IPS-11a (cell line): ENCODE measurements at regions not wholly inside any gene's neighbourhood (a gene's known extent, or its start where the extent isn't known, plus 50 kb on each side); places are given as distances from the start of the nearest gene placed in this dataset.
"Not testable (repeated sequence)": the region's sequence is repeated elsewhere in the genome, so short reads cannot be mapped to it uniquely, and the experiment has no call there.

ENCODE experiments used
- H3K4me3 ChIP-seq: one replicate; pipeline ENCODE4 v1.5.1; 2013; ENCODE audit warnings: low read depth, low read length, control low read depth

GRCh38 chr5:123294544-123294943 lies 128.7 kb downstream of the CEP120 start:
- H3K4me3 ChIP-seq: no peak overlapping the region

- H3K4me3 ChIP-seq: no peak overlapping the region
These were observed 134.0 kb downstream of the CEP120 start for GRCh38 chr5:123289210-123289609.

DNA sequence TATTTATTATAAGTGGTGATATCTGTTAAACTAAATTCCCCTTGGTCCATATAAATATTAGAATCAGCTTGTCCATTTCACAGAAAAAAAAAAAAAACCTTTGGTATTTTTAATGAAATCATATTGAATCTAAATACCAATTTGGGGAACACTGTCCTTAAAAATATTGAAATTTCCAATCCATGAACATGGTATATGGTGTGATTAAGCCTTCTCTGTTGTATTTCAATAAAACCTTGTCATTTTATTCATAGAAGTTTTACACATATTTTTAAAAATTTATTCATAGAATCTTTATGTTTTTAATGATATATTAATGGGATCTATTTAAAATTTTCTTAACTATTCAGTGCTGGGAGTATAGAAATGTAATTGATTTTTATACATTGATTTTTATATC lies 135.3 kb downstream of the CEP120 start:
- no peak overlapping the region for H3K4me3 ChIP-seq

- H3K4me3 ChIP-seq: no peak overlapping the region
These were observed 136.3 kb downstream of the CEP120 start for GRCh38 chr5:123286891-123287290.

GRCh38 chr5:123285122-123286023 lies 137.8 kb downstream of the CEP120 start:
- H3K4me3 ChIP-seq: peak overlapping the region; percentile 40

DNA sequence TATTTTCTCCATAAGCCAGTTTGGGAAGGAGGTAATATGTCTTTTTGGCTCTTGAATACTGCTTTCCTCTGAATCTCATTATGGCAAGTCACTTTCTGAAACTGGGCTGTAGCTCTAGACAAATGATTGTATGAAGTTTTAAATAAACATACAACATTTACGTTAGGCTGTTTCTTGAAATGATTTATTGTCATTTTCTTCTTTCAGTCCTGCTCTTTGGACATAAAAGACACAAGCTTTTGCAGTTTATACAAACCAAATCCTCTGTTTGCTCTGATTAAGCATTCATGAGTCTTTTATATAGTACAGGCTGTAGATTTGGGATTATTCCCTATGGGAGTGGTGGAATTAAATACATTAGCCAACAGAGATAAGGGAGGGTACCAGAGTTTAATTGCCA lies 139.7 kb downstream of the CEP120 start:
- no peak overlapping the region for H3K4me3 ChIP-seq

DNA sequence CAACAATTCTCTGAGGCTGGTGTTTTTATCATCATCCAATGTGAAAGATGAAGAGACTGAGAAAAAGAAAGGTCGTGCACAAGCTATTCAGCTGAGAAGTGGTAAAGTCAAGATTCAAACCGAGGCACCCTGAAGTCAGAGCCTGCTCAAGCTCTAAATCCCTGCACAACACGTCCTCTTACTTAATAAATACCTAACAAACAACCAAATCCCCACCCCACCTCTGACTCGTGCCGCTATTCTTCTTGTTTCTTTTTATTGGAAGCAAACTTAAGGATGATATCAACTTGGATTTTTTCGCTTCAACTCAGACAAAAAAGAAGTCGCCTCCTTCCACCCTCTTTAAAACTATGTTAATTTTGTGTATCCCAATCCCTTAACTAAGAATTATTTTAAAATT lies 140.2 kb downstream of the CEP120 start:
- no peak overlapping the region for H3K4me3 ChIP-seq

- no peak overlapping the region for H3K4me3 ChIP-seq
These were observed 140.8 kb downstream of the CEP120 start for GRCh38 chr5:123282444-123282843.

DNA sequence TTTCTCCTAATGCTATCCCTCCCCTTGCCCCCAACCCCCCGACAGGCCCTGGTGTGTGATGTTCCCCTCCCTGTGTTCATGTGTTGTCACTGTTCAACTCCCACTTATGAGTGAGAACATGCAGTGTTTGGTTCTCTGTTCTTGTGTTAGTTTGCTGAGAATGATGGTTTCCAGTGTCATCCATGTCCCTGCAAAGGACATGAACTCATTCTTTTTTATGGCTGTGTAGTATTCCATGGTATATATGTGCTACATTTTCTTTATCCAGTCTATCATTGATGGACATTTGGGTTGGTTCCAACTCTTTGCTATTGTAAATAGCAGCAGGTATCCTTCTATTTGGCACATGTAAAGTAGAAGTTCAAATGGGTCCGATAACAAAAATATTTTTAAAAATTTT lies 142.3 kb downstream of the CEP120 start:
- not testable (repeated sequence) for H3K4me3 ChIP-seq

DNA sequence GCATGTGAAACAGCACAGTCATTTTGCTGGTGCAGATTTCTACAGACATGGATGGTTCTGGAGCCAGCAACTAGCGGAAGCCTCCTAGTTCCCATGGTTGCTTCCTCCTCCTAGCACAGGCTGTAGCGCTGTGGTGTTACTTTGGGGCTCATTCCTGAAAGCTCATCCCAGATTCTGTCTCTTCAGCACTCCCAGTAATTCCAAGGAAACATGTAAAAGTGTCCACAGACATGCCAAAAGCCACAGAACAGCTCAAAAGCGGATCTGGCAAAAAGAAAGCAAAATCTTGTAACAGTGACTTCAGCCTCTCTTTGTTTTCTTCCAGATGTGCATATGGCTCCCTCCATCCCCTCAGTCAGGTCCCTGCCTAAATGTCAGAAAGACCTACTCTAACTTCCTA lies 144.1 kb downstream of the CEP120 start:
- no peak overlapping the region for H3K4me3 ChIP-seq

- no peak overlapping the region for H3K4me3 ChIP-seq
These were observed 144.9 kb downstream of the CEP120 start for GRCh38 chr5:123278284-123278683.

DNA sequence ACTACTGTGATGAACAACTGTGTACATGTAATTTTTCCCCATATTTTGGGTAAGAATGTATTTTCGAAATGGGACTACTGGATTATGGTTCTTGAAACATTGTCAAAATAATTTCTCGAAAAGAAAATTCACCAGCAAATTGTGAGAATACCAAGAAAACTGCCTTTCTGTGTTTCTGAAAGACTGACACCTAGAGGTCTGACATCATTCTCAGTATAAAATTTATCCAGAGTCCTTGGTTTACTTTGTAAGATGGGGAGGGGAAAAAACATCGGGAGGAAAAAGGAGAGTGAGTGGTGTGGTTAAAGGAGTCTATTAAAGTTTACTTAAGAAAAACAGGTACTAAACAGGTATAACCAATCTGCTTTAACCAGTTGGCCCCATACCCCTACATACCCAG lies 149.2 kb downstream of the CEP120 start:
- no peak overlapping the region for H3K4me3 ChIP-seq

- H3K4me3 ChIP-seq: no peak overlapping the region
These were observed 150.1 kb downstream of the CEP120 start for GRCh38 chr5:123273095-123273494.

DNA sequence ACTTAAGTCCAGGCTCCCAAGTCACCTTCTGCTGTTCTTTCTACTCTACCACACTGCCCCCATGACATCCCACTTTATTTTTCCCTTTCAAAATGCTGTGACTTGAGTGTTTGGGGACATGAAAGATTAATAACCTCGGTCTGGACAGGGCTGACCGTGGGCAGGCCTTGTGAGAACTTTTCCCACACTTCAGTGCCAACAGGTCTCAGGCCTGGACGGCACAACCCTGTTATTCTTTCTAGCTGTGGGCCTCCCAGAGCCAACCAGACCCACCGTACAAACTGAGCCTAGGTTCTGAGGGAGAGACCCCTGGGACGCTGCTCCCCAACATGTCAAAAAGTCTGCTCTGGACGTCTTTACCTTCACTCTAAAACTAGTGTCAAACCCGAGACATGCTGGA lies 153.4 kb downstream of the CEP120 start:
- no peak overlapping the region for H3K4me3 ChIP-seq

- H3K4me3 ChIP-seq: no peak overlapping the region
These were observed 153.8 kb downstream of the CEP120 start for GRCh38 chr5:123269436-123269835.

DNA sequence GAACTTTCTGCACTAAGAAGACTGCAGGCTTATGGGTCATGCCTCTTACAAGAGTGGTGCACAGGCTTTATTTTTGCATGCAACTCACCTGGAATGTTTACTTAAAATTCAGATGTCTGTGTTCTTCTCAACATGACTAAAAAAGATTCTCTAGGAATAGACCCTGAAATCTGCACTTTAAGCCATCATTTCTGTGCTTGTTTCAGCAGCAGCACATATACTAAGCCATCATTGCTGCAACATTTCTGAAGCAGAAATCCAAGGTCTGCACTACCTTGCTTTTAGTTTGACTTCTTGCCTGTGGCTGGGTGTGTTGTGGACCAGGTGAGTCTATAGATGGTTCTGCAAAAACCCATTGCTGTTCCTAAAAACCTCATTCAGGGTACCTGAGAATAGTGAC lies 156.8 kb downstream of the CEP120 start:
- H3K4me3 ChIP-seq: no peak overlapping the region

- H3K4me3 ChIP-seq: no peak overlapping the region
These were observed 157.7 kb downstream of the CEP120 start for GRCh38 chr5:123265551-123265950.

GRCh38 chr5:123264394-123264793 lies 158.8 kb downstream of the CEP120 start:
- no peak overlapping the region for H3K4me3 ChIP-seq

DNA sequence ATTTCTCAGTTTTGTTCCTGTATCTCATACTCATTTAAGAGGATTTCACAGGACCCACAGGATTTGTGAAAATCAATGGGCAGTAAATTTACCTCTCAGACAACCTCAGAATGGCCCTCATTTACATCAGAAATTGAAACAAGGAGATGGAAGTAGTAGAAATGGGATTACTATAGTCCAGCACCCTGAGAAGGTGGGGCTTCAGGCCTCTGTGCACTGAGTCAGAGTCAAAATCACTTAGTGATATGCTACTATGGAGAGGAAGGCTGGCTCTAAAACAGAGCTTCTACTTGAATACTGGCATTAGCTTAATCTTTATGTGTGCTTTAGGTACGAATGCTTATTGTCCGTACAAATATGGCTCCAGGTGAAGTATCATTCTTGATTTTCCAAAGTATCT lies 159.3 kb downstream of the CEP120 start:
- no peak overlapping the region for H3K4me3 ChIP-seq

DNA sequence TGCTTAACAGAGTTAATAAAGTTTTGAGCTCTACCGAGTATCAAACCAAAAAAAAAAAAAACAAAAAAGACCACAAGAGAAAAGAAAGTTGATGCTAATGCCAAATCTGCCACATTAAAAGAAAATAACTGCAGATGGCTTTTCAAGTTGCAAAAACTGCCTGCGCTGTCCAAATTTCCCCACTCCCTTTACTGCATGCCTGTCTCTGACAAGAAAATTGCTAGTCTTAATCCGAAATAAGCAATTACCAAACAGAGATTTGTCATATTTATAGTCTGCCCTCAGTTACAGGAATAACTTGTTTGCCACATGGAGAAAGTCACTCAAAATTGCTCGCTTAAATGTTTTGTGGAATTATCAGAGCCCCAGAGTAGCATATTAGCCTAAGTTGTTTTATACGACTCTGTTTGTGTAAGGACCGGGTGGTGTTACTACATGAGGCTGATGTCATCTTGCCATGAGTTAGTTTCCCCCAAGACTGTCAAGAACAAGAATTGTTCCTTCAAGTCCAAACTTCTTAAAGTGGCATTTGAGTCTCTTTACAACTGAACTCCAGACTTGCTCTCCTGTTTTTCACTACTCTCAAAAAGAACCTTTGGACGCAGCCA lies 160.9 kb downstream of the CEP120 start:
- no peak overlapping the region for H3K4me3 ChIP-seq

GRCh38 chr5:123261752-123262151 lies 161.5 kb downstream of the CEP120 start:
- H3K4me3 ChIP-seq: no peak overlapping the region

DNA sequence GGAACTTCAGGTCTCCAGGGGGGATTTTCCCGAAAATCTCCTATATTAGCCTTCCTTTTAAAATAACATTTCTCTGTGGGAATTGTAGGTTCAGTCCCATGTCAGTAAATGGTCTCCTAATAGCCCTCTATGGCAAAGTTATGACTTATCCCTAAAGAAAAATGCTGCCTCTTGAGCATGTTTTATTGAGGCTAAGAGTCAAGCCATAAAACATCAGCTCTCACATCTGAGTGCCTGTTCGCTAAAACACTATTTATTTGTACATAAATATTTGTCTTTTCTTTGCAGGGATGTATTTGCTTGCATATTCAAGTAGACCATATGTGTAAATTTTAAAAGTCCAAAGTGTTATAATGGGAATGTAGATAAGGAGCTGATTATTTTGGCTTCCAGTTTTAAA lies 160.4 kb downstream of the PRDM6 start:
- H3K4me3 ChIP-seq: no peak overlapping the region
